MCF 10A (cell line): ENCODE measurements at regions not wholly inside any gene's neighbourhood (a gene's known extent, or its start where the extent isn't known, plus 50 kb on each side); places are given as distances from the start of the nearest gene placed in this dataset.
A peak's percentile ranks its signal among the peaks of the same experiment; 100 is the strongest.

Source experiments
- BruUV-seq: library from RNA; stranded (reverse); fragments of 400-500 nt; replicated peaks from 2 replicates; lab custom pipeline; 2021; lab: Mats Ljungman, UMichigan
- CTCF ChIA-PET: fragments of 300-600 bp; sonication (Branson Sonifier 250); formaldehyde crosslinking; extraction: SDS; loops from one replicate; lab custom pipeline; 2021; ENCODE audit warnings: antibody characterized with exemption, inconsistent platforms; lab: Yijun Ruan, JAX
- POLR2A ChIA-PET: fragments of 300-600, 350-650 bp; sonication (Branson Sonifier 250); formaldehyde crosslinking; extraction: SDS; loops from one replicate; lab custom pipeline; 2020; ENCODE audit warnings: antibody characterized with exemption, inconsistent platforms; lab: Yijun Ruan, JAX
- DNase-seq: peaks from one replicate; pipeline ENCODE4 v3.0.0-alpha.2; 2018; ENCODE audit not compliant: unreplicated experiment
- H3K27ac Mint-ChIP-seq: one replicate; pipeline ENCODE4 v1.8.0; 2022; ENCODE audit warnings: mild to moderate bottlenecking, low read depth, mixed read lengths; ENCODE audit not compliant: unreplicated experiment
- H3K27me3 Mint-ChIP-seq: one replicate; pipeline ENCODE4 v1.8.0; 2022; ENCODE audit warnings: mixed read lengths; ENCODE audit not compliant: insufficient read depth, unreplicated experiment
- H3K36me3 Mint-ChIP-seq: one replicate; pipeline ENCODE4 v1.8.0; 2022; ENCODE audit warnings: mild to moderate bottlenecking, moderate library complexity, mixed read lengths; ENCODE audit not compliant: insufficient read depth, unreplicated experiment
- H3K4me1 Mint-ChIP-seq: one replicate; pipeline ENCODE4 v1.8.0; 2022; ENCODE audit warnings: mixed read lengths; ENCODE audit not compliant: insufficient read depth, unreplicated experiment
- H3K4me3 Mint-ChIP-seq: one replicate; pipeline ENCODE4 v1.8.0; 2022; ENCODE audit warnings: mild to moderate bottlenecking, moderate library complexity, mixed read lengths; ENCODE audit not compliant: unreplicated experiment
- H3K9me3 Mint-ChIP-seq: one replicate; pipeline ENCODE4 v1.8.0; 2022; ENCODE audit warnings: mixed read lengths; ENCODE audit not compliant: unreplicated experiment
- CTCF ChIP-seq: fragments of 200-600 bp; IDR thresholded peaks from one replicate; pipeline ENCODE4 v1.8.0; 2022; ENCODE audit warnings: antibody characterized with exemption, mild to moderate bottlenecking; ENCODE audit not compliant: unreplicated experiment
- intact Hi-C: fragments of 100-400 bp; cut with micrococcal nuclease; formaldehyde crosslinking; loops from 2 replicates; pipeline ENCODE4 v1.14.1; 2022

- H3K27ac Mint-ChIP-seq, result no peak overlapping the region
- no peak for DNase-seq
- ChIA-PET POLR2A (interaction anchor here (0.7 to 1.5 kb wide), 3 partner anchors 43 to 873 kb away, joined by 3 to 5 read pairs (median 5); partner anchors contain the start of gene PDZK1IP1), CTCF (interaction anchor here (0.6 to 6.8 kb wide), 34 partner anchors 10 to 626 kb away, joined by 3 to 141 read pairs (median 8); partner anchors contain the start of gene TRABD2B)
- H3K36me3 Mint-ChIP-seq, result peaks cover 5% of the 10 kb centered on the region
- BruUV-seq, result no TSS peak
- no peaks in the 10 kb centered on the region for H3K9me3 Mint-ChIP-seq
- H3K4me1 Mint-ChIP-seq, result no peaks in the 10 kb centered on the region
- no peak for TF ChIP-seq CTCF
- intact Hi-C loops, result loop anchor here (5.0 kb wide), 1 partner anchor 130 kb away; no protein-coding TSS in a partner anchor
- no peak overlapping the region for H3K4me3 Mint-ChIP-seq
- no peaks in the 10 kb centered on the region for H3K27me3 Mint-ChIP-seq
Measured at GRCh38 chr1:48062353-48062752, 65.2 kb upstream of the TRABD2B start.

GRCh38 chr1:48061162-48062136 is 64.3 kb upstream of the TRABD2B start:
- TF ChIP-seq CTCF, result peak; percentile 82
- peak; percentile 78 for DNase-seq
- Mint-ChIP-seq H3K4me3 (no peak overlapping the region), H3K36me3 (peaks cover under 1% of the 10 kb centered on the region), H3K27ac (no peak overlapping the region), H3K4me1 (no peaks in the 10 kb centered on the region), H3K27me3 (no peaks in the 10 kb centered on the region), H3K9me3 (no peaks in the 10 kb centered on the region)
- POLR2A ChIA-PET, result interaction anchor here (0.9 to 2.2 kb wide), 7 partner anchors 11 to 328 kb away, joined by 3 to 11 read pairs (median 5); partner anchors contain the start of gene TRABD2B
- BruUV-seq, result no TSS peak
- CTCF ChIA-PET, result interaction anchor here (0.6 to 6.8 kb wide), 61 partner anchors 8 to 654 kb away, joined by 3 to 141 read pairs (median 5); partner anchors contain the start of gene TRABD2B
- intact Hi-C loops, result loop anchor here (1.0 to 5.0 kb wide), 4 partner anchors 64 to 323 kb away; partner anchors contain the start of gene TRABD2B

- POLR2A ChIA-PET, result interaction anchor here (0.7 to 2.1 kb wide), 2 partner anchors 61 to 1258 kb away, joined by 3 to 11 read pairs; partner anchors contain the start of gene TRABD2B
- Mint-ChIP-seq H3K9me3 (no peaks in the 10 kb centered on the region), H3K4me1 (no peaks in the 10 kb centered on the region), H3K27me3 (no peaks in the 10 kb centered on the region), H3K27ac (no peak overlapping the region), H3K4me3 (no peak overlapping the region), H3K36me3 (peaks cover 6% of the 10 kb centered on the region)
- CTCF ChIA-PET, result interaction anchor here (1.3 to 6.8 kb wide), 7 partner anchors 8 to 320 kb away, joined by 3 to 141 read pairs (median 56); partner anchors contain the start of gene TRABD2B
- intact Hi-C loops, result no loop called here
- DNase-seq, result no peak
- TF ChIP-seq CTCF, result no peak
- no TSS peak for BruUV-seq
Measured at GRCh38 chr1:48059289-48059688, 62.1 kb upstream of the TRABD2B start.
